WTC11 (cell line): ENCODE measurements at regions not wholly inside any gene's neighbourhood (a gene's known extent, or its start where the extent isn't known, plus 50 kb on each side); places are given as distances from the start of the nearest gene placed in this dataset.

Experiments
- ATAC-seq: fragments of 200-7000 bp; cut with Tn5 transposase; 2 replicates; pipeline ENCODE4 v1.10.0; 2021; ENCODE audit warnings: mild to moderate bottlenecking, moderate library complexity
- CTCF ChIA-PET: fragments of 300-600 bp; sonication (Branson Sonifier 250); formaldehyde crosslinking; loops from one replicate; lab custom pipeline; 2021; ENCODE audit warnings: antibody characterized with exemption; lab: Charles Lee
- POLR2A ChIA-PET: fragments of 350-600 bp; sonication (Branson Sonifier 250); formaldehyde crosslinking; loops from one replicate; lab custom pipeline; 2021; ENCODE audit warnings: antibody characterized with exemption; lab: Charles Lee
- DNase-seq: peaks from one replicate; pipeline ENCODE4 v3.0.0; 2021; ENCODE audit warnings: low spot score
- H3K27ac Mint-ChIP-seq: 2 replicates; pipeline ENCODE4 v1.8.0; 2021; ENCODE audit warnings: mixed read lengths
- H3K27me3 Mint-ChIP-seq: 2 replicates; pipeline ENCODE4 v1.8.0; 2021; ENCODE audit warnings: low read depth, mild to moderate bottlenecking, moderate library complexity, mixed read lengths
- H3K36me3 Mint-ChIP-seq: 2 replicates; pipeline ENCODE4 v1.8.0; 2021; ENCODE audit warnings: mixed read lengths
- H3K4me1 Mint-ChIP-seq: 2 replicates; pipeline ENCODE4 v1.8.0; 2022; ENCODE audit warnings: mixed read lengths
- H3K4me3 Mint-ChIP-seq: 2 replicates; pipeline ENCODE4 v1.8.0; 2021; ENCODE audit warnings: mild to moderate bottlenecking, moderate library complexity, mixed read lengths
- H3K9me3 Mint-ChIP-seq: 2 replicates; pipeline ENCODE4 v1.8.0; 2021; ENCODE audit warnings: mixed read lengths
- ATF1 ChIP-seq: sonication (generic); formaldehyde crosslinking; IDR thresholded peaks from 2 replicates; pipeline ENCODE4 v1.8.1; 2023; ENCODE audit warnings: mild to moderate bottlenecking, moderate library complexity, missing genetic modification reagents
- CBFB ChIP-seq: sonication (generic); formaldehyde crosslinking; IDR thresholded peaks from 2 replicates; pipeline ENCODE4 v1.8.1; 2022; ENCODE audit warnings: mild to moderate bottlenecking, low read depth, missing genetic modification reagents
- CREB1 ChIP-seq: sonication (generic); formaldehyde crosslinking; IDR thresholded peaks from 2 replicates; pipeline ENCODE4 v1.8.0; 2023; ENCODE audit warnings: mild to moderate bottlenecking, missing genetic modification reagents
- E2F5 ChIP-seq: sonication (generic); formaldehyde crosslinking; IDR thresholded peaks from 2 replicates; pipeline ENCODE4 v1.8.1; 2022; ENCODE audit warnings: mild to moderate bottlenecking, moderate library complexity, missing genetic modification reagents
- ERG ChIP-seq: fragments of 250-450 bp; sonication (Bioruptor Pico); IDR thresholded peaks from 2 replicates; pipeline ENCODE4 v1.8.0; 2021; ENCODE audit warnings: mild to moderate bottlenecking
- ETV6 ChIP-seq: sonication (generic); formaldehyde crosslinking; IDR thresholded peaks from 2 replicates; pipeline ENCODE4 v1.8.1; 2022; ENCODE audit warnings: mild to moderate bottlenecking, missing genetic modification reagents
- FOXP1 ChIP-seq: sonication (generic); formaldehyde crosslinking; IDR thresholded peaks from 2 replicates; pipeline ENCODE4 v1.8.0; 2022; ENCODE audit warnings: missing genetic modification reagents, mild to moderate bottlenecking, moderate library complexity, borderline replicate concordance
- MXD4 ChIP-seq: fragments of 250-450 bp; sonication (Bioruptor Pico); IDR thresholded peaks from 2 replicates; pipeline ENCODE4 v1.8.0; 2021; ENCODE audit warnings: mild to moderate bottlenecking, moderate library complexity, borderline replicate concordance
- NR3C1 ChIP-seq: sonication (generic); formaldehyde crosslinking; conservative IDR thresholded peaks from 2 replicates; pipeline ENCODE4 v1.8.1; 2023; ENCODE audit warnings: low read depth, mild to moderate bottlenecking, missing genetic modification reagents
- OVOL2 ChIP-seq: fragments of 250-450 bp; sonication (Bioruptor Pico); IDR thresholded peaks from 2 replicates; pipeline ENCODE4 v1.9.0; 2021; ENCODE audit warnings: mild to moderate bottlenecking, borderline replicate concordance
- USF2 ChIP-seq: sonication (generic); formaldehyde crosslinking; IDR thresholded peaks from 2 replicates; pipeline ENCODE4 v1.8.1; 2023; ENCODE audit warnings: mild to moderate bottlenecking, missing genetic modification reagents, moderate library complexity
- ZBTB43 ChIP-seq: sonication (generic); formaldehyde crosslinking; IDR thresholded peaks from 2 replicates; pipeline ENCODE4 v1.8.1; 2023; ENCODE audit warnings: mild to moderate bottlenecking, missing genetic modification reagents
- ZNF121 ChIP-seq: sonication (generic); formaldehyde crosslinking; IDR thresholded peaks from 2 replicates; pipeline ENCODE4 v1.8.0; 2023; ENCODE audit warnings: missing genetic modification reagents
- ZNF232 ChIP-seq: sonication (generic); formaldehyde crosslinking; IDR thresholded peaks from 2 replicates; pipeline ENCODE4 v1.8.0; 2022; ENCODE audit warnings: mild to moderate bottlenecking, missing genetic modification reagents
- TF ChIP-seq, protein P1 (sequence below): sonication (generic); formaldehyde crosslinking; IDR thresholded peaks from 2 replicates; pipeline ENCODE4 v1.8.1; 2022; ENCODE audit warnings: low read depth, mild to moderate bottlenecking, moderate library complexity, missing genetic modification reagents, borderline replicate concordance
- TF ChIP-seq, protein P2 (sequence below): sonication (generic); formaldehyde crosslinking; conservative IDR thresholded peaks from 2 replicates; pipeline ENCODE4 v1.8.1; 2022; ENCODE audit warnings: mild to moderate bottlenecking, missing genetic modification reagents
- TF ChIP-seq, protein P3 (sequence below): sonication (generic); formaldehyde crosslinking; IDR thresholded peaks from 2 replicates; pipeline ENCODE4 v1.8.0; 2022; ENCODE audit warnings: missing genetic modification reagents

- Mint-ChIP-seq H3K9me3 (peaks cover 4% of the 10 kb centered on the region; the same call in 1 of the 2 replicates), H3K4me3 (no peak overlapping the region), H3K36me3 (no peaks in the 10 kb centered on the region), H3K27ac (no peak overlapping the region), H3K27me3 (no peaks in the 10 kb centered on the region), H3K4me1 (no peaks in the 10 kb centered on the region)
- no peak for ATAC-seq
- DNase-seq: no peak
- ChIA-PET POLR2A (no interaction called here), CTCF (no interaction called here)
- no peak for TF ChIP-seq OVOL2
- no peak for TF ChIP-seq FOXP1 (CRISPR knock-in tag)
- TF ChIP-seq, protein P1, sequence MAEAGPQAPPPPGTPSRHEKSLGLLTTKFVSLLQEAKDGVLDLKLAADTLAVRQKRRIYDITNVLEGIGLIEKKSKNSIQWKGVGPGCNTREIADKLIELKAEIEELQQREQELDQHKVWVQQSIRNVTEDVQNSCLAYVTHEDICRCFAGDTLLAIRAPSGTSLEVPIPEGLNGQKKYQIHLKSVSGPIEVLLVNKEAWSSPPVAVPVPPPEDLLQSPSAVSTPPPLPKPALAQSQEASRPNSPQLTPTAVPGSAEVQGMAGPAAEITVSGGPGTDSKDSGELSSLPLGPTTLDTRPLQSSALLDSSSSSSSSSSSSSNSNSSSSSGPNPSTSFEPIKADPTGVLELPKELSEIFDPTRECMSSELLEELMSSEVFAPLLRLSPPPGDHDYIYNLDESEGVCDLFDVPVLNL (CRISPR knock-in tag): no peak
- TF ChIP-seq, protein P2, sequence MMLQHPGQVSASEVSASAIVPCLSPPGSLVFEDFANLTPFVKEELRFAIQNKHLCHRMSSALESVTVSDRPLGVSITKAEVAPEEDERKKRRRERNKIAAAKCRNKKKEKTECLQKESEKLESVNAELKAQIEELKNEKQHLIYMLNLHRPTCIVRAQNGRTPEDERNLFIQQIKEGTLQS (CRISPR knock-in tag): no peak
- TF ChIP-seq MXD4: no peak
- no peak for TF ChIP-seq ZBTB43
- no peak for TF ChIP-seq E2F5 (CRISPR knock-in tag)
- no peak for TF ChIP-seq ATF1 (CRISPR knock-in tag)
- TF ChIP-seq CBFB: no peak
- TF ChIP-seq ERG: no peak
- TF ChIP-seq NR3C1 (CRISPR knock-in tag): no peak
- TF ChIP-seq ZNF232 (CRISPR knock-in tag): no peak
- TF ChIP-seq, protein P3, sequence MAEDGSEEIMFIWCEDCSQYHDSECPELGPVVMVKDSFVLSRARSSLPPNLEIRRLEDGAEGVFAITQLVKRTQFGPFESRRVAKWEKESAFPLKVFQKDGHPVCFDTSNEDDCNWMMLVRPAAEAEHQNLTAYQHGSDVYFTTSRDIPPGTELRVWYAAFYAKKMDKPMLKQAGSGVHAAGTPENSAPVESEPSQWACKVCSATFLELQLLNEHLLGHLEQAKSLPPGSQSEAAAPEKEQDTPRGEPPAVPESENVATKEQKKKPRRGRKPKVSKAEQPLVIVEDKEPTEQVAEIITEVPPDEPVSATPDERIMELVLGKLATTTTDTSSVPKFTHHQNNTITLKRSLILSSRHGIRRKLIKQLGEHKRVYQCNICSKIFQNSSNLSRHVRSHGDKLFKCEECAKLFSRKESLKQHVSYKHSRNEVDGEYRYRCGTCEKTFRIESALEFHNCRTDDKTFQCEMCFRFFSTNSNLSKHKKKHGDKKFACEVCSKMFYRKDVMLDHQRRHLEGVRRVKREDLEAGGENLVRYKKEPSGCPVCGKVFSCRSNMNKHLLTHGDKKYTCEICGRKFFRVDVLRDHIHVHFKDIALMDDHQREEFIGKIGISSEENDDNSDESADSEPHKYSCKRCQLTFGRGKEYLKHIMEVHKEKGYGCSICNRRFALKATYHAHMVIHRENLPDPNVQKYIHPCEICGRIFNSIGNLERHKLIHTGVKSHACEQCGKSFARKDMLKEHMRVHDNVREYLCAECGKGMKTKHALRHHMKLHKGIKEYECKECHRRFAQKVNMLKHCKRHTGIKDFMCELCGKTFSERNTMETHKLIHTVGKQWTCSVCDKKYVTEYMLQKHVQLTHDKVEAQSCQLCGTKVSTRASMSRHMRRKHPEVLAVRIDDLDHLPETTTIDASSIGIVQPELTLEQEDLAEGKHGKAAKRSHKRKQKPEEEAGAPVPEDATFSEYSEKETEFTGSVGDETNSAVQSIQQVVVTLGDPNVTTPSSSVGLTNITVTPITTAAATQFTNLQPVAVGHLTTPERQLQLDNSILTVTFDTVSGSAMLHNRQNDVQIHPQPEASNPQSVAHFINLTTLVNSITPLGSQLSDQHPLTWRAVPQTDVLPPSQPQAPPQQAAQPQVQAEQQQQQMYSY (CRISPR knock-in tag): no peak
- TF ChIP-seq ZNF121 (CRISPR knock-in tag): no peak
These were observed 76.8 kb upstream of the CD96 start for GRCh38 chr3:111465081-111465670.

GRCh38 chr3:111470032-111470431 is 72.0 kb upstream of the CD96 start:
- no peak overlapping the region for H3K27ac Mint-ChIP-seq
- peaks cover 23% of the 10 kb centered on the region for H3K4me1 Mint-ChIP-seq
- no peak for TF ChIP-seq ZNF121 (CRISPR knock-in tag)
- no peak for TF ChIP-seq ZNF232 (CRISPR knock-in tag)
- no peak for TF ChIP-seq ETV6 (CRISPR knock-in tag)
- TF ChIP-seq USF2 (CRISPR knock-in tag): no peak
- TF ChIP-seq, protein P1 (CRISPR knock-in tag): no peak
- TF ChIP-seq CREB1 (CRISPR knock-in tag): no peak
- TF ChIP-seq, all 79 proteins: peak for 0
- ChIA-PET POLR2A (no interaction called here), CTCF (no interaction called here)
- Mint-ChIP-seq H3K27me3 (no peaks in the 10 kb centered on the region), H3K36me3 (peaks cover 9% of the 10 kb centered on the region), H3K4me3 (no peak overlapping the region), H3K9me3 (peaks cover 26% of the 10 kb centered on the region)
- no peak for DNase-seq
- ATAC-seq: no peak
